H1 (cell line): ENCODE measurements at regions not wholly inside any gene's neighbourhood (a gene's known extent, or its start where the extent isn't known, plus 50 kb on each side); places are given as distances from the start of the nearest gene placed in this dataset.

Experiments used
- CTCF ChIA-PET: fragments of 300-600 bp; sonication (Branson Sonifier 250); formaldehyde crosslinking; loops from one replicate; lab custom pipeline; 2021; ENCODE audit not compliant: partially characterized antibody; lab: Charles Lee
- POLR2A ChIA-PET: fragments of 300-600 bp; sonication (Branson Sonifier 250); formaldehyde crosslinking; loops from one replicate; lab custom pipeline; 2021; ENCODE audit warnings: inconsistent platforms; ENCODE audit not compliant: partially characterized antibody; lab: Charles Lee
- DNase-seq, 2 experiments: peaks; one replicate each; pipeline versions ENCODE4 v3.0.0 to v3.0.0-alpha.2; 2010 to 2022; ENCODE audit warnings: low spot score in 2 of 2, low read depth in 1 of 2, mixed read lengths in 1 of 2
- FAIRE-seq: peaks from 2 replicates; lab custom pipeline; 2011; peaks lifted over from hg19 to GRCh38; lab: Jason Lieb, UNC
- H2AFZ ChIP-seq: 2 replicates; pipeline ENCODE4 v1.8.1; 2012; ENCODE audit warnings: low read length, inconsistent platforms
- H2AK5ac ChIP-seq: 2 replicates; pipeline ENCODE4 v1.6.1; 2013; ENCODE audit warnings: low read depth, low read length
- H2BK120ac ChIP-seq: replicated peaks from 2 replicates; pipeline ENCODE3; 2013; ENCODE audit warnings: low read depth, low read length, inconsistent platforms
- H2BK12ac ChIP-seq: 2 replicates; pipeline ENCODE4 v1.6.1; 2013; ENCODE audit warnings: low read depth, low read length
- H2BK15ac ChIP-seq: 2 replicates; pipeline ENCODE4 v1.6.1; 2013; ENCODE audit warnings: low read length
- H2BK20ac ChIP-seq: 2 replicates; pipeline ENCODE4 v1.6.1; 2013; ENCODE audit warnings: low read length
- H2BK5ac ChIP-seq: 2 replicates; pipeline ENCODE4 v1.6.1; 2013; ENCODE audit warnings: low read depth, low read length
- H3K14ac ChIP-seq: 2 replicates; pipeline ENCODE4 v1.6.1; 2013; ENCODE audit warnings: inconsistent platforms; ENCODE audit not compliant: insufficient read length
- H3K18ac ChIP-seq: 2 replicates; pipeline ENCODE4 v1.6.1; 2013; ENCODE audit warnings: low read length; ENCODE audit errors: extremely low read depth
- H3K23ac ChIP-seq: 2 replicates; pipeline ENCODE4 v1.6.1; 2013; ENCODE audit warnings: inconsistent platforms; ENCODE audit not compliant: insufficient read length
- H3K23me2 ChIP-seq: 2 replicates; pipeline ENCODE4 v1.6.1; 2013; ENCODE audit warnings: low read depth, low read length
- H3K27ac ChIP-seq: 2 replicates; pipeline ENCODE4 v1.6.1; 2011; ENCODE audit warnings: low read depth, low read length, inconsistent platforms
- H3K27me3 ChIP-seq, 4 experiments: replicated peaks in 1 of 4; 1 replicate in 1 of 4; 2 replicates in 3 of 4; pipeline versions ENCODE4 v1.6.1 to v1.8.1; 2011 to 2013; ENCODE audit warnings: low read length in 3 of 4, mild to moderate bottlenecking in 3 of 4, inconsistent platforms in 2 of 4, mixed read lengths in 2 of 4, moderate library complexity in 1 of 4; ENCODE audit not compliant: control insufficient read depth in 3 of 4, insufficient read depth in 3 of 4; ENCODE audit errors: extremely low read depth in 1 of 4
- H3K36me3 ChIP-seq, 4 experiments: 2 replicates each; pipeline versions ENCODE4 v1.6.1 to v1.8.1; 2011 to 2013; ENCODE audit warnings: mild to moderate bottlenecking in 4 of 4, low read length in 3 of 4, moderate library complexity in 2 of 4, control low read depth in 1 of 4, inconsistent platforms in 1 of 4; ENCODE audit not compliant: insufficient read depth in 4 of 4, control insufficient read depth in 2 of 4
- H3K4ac ChIP-seq: replicated peaks from 2 replicates; pipeline ENCODE3; 2013; ENCODE audit warnings: low read length, low read depth, mixed read lengths, inconsistent platforms; ENCODE audit not compliant: insufficient read length
- H3K4me1 ChIP-seq, 4 experiments: replicated peaks in 1 of 4; 1 replicate in 1 of 4; 2 replicates in 3 of 4; pipeline versions ENCODE4 v1.6.1 to v1.8.1; 2011 to 2013; ENCODE audit warnings: low read length in 3 of 4, inconsistent platforms in 2 of 4, mixed read lengths in 1 of 4; ENCODE audit not compliant: insufficient read depth in 4 of 4, control insufficient read depth in 3 of 4
- H3K4me2 ChIP-seq, 2 experiments: 2 replicates each; pipeline versions ENCODE4 v1.6.1 to v1.8.1; 2011 to 2013; ENCODE audit warnings: low read depth in 2 of 2, low read length in 2 of 2, control low read depth in 1 of 2, inconsistent platforms in 1 of 2, mild to moderate bottlenecking in 1 of 2; ENCODE audit not compliant: insufficient read depth in 1 of 2
- H3K4me3 ChIP-seq, 4 experiments: fragments of 200-600, 300-600 bp in 1 of 4; sonication (generic), shearing (Covaris generic), sonication (Bioruptor Twin) in 1 of 4; 2 replicates each; pipeline versions ENCODE4 v1.5.1 to v1.8.1; 2011 to 2016; ENCODE audit warnings: low read length in 4 of 4, low read depth in 3 of 4, control low read depth in 2 of 4, inconsistent platforms in 2 of 4, mild to moderate bottlenecking in 2 of 4, mixed read lengths in 1 of 4, moderate library complexity in 1 of 4; ENCODE audit not compliant: insufficient read depth in 2 of 4; ENCODE audit errors: extremely low read depth in 1 of 4
- H3K56ac ChIP-seq: replicated peaks from 2 replicates; pipeline ENCODE3; 2013; ENCODE audit warnings: low read depth, mild to moderate bottlenecking, mixed read lengths, low read length, inconsistent platforms; ENCODE audit not compliant: insufficient read length
- H3K79me1 ChIP-seq: 2 replicates; pipeline ENCODE4 v1.6.1; 2013; ENCODE audit warnings: low read depth, low read length, control low read depth
- H3K79me2 ChIP-seq, 2 experiments: 2 replicates each; pipeline versions ENCODE4 v1.6.1 to v1.8.1; 2012 to 2013; ENCODE audit warnings: low read length in 2 of 2, mild to moderate bottlenecking in 2 of 2, inconsistent platforms in 1 of 2; ENCODE audit not compliant: insufficient read depth in 2 of 2, control insufficient read depth in 1 of 2
- H3K9ac ChIP-seq, 4 experiments: replicated peaks in 1 of 4; 1 replicate in 1 of 4; 2 replicates in 3 of 4; pipeline versions ENCODE4 v1.6.1 to v1.8.1; 2011 to 2013; ENCODE audit warnings: low read depth in 3 of 4, low read length in 3 of 4, control low read depth in 2 of 4, mild to moderate bottlenecking in 2 of 4, moderate library complexity in 2 of 4, inconsistent platforms in 1 of 4; ENCODE audit errors: extremely low read depth in 1 of 4
- H3K9me3 ChIP-seq, 2 experiments: 2 replicates each; pipeline versions ENCODE4 v1.6.1 to v1.8.1; 2012 to 2013; ENCODE audit warnings: mild to moderate bottlenecking in 2 of 2, moderate library complexity in 2 of 2, control low read depth in 1 of 2, inconsistent platforms in 1 of 2, low read depth in 1 of 2, low read length in 1 of 2, mixed read lengths in 1 of 2; ENCODE audit not compliant: insufficient read depth in 2 of 2
- H4K20me1 ChIP-seq, 2 experiments: replicated peaks in 1 of 2; 2 replicates each; pipeline versions ENCODE3 to v1.8.1; 2011 to 2013; ENCODE audit warnings: inconsistent platforms in 2 of 2, low read length in 2 of 2, mild to moderate bottlenecking in 1 of 2; ENCODE audit not compliant: insufficient read depth in 2 of 2, control insufficient read depth in 1 of 2
- H4K5ac ChIP-seq: 2 replicates; pipeline ENCODE4 v1.6.1; 2013; ENCODE audit warnings: low read length, low read depth, mixed read lengths, inconsistent platforms; ENCODE audit not compliant: insufficient read length
- H4K8ac ChIP-seq: 2 replicates; pipeline ENCODE4 v1.8.0; 2013; ENCODE audit warnings: mild to moderate bottlenecking, moderate library complexity, low read length, inconsistent platforms; ENCODE audit not compliant: insufficient read depth; ENCODE audit errors: extremely low read depth
- H4K91ac ChIP-seq: replicated peaks from 2 replicates; pipeline ENCODE3; 2013; ENCODE audit warnings: low read length, mixed read lengths, inconsistent platforms; ENCODE audit not compliant: insufficient read length
- ATF2 ChIP-seq: IDR thresholded peaks from 2 replicates; pipeline ENCODE4 v1.6.1; 2012; ENCODE audit warnings: low read length, inconsistent platforms
- CEBPB ChIP-seq: IDR thresholded peaks from 2 replicates; pipeline ENCODE4 v1.6.1; 2012; ENCODE audit warnings: low read depth, low read length
- CHD1 ChIP-seq: IDR thresholded peaks from 2 replicates; pipeline ENCODE4 v1.6.1; 2012; ENCODE audit warnings: low read depth, low read length, improper control_type of control experiment
- GTF2F1 ChIP-seq: IDR thresholded peaks from 2 replicates; pipeline ENCODE4 v1.6.1; 2012; ENCODE audit warnings: low read depth, low read length, improper control_type of control experiment, borderline replicate concordance
- POLR2A ChIP-seq, 2 experiments: IDR thresholded peaks; 1 replicate in 1 of 2; 2 replicates in 1 of 2; pipeline ENCODE4 v1.6.1; 2011; ENCODE audit warnings: low read depth in 2 of 2, low read length in 2 of 2, mild to moderate bottlenecking in 2 of 2; ENCODE audit errors: control extremely low read depth in 1 of 2
- RNF2 ChIP-seq: fragments of 200-900, 300-1000 bp; sonication (generic); IDR thresholded peaks from 2 replicates; pipeline ENCODE4 v1.7.1; 2016; ENCODE audit warnings: borderline replicate concordance, low read depth, mild to moderate bottlenecking, antibody characterized with exemption, low read length; ENCODE audit not compliant: poor library complexity, severe bottlenecking; ENCODE audit errors: missing control alignments
- SIX5 ChIP-seq: IDR thresholded peaks from 2 replicates; pipeline ENCODE4 v1.6.1; 2011; ENCODE audit warnings: mild to moderate bottlenecking, low read depth, low read length
- SP2 ChIP-seq: IDR thresholded peaks from 2 replicates; pipeline ENCODE4 v1.6.1; 2012; ENCODE audit warnings: mild to moderate bottlenecking, low read length, inconsistent platforms
- SRF ChIP-seq: IDR thresholded peaks from 2 replicates; pipeline ENCODE4 v1.6.1; 2011; ENCODE audit warnings: mild to moderate bottlenecking, low read depth, low read length, moderate library complexity
- SUZ12 ChIP-seq: fragments of 200-600 bp; sonication (generic); IDR thresholded peaks from 2 replicates; pipeline ENCODE4 v1.6.1; 2012; ENCODE audit warnings: mild to moderate bottlenecking, inconsistent platforms, low read length, moderate library complexity, mixed read lengths
- TAF1 ChIP-seq: IDR thresholded peaks from 2 replicates; pipeline ENCODE4 v1.6.1; 2011; ENCODE audit warnings: mild to moderate bottlenecking, low read depth, low read length
- TBP ChIP-seq: IDR thresholded peaks from 2 replicates; pipeline ENCODE4 v1.6.1; 2011; ENCODE audit warnings: low read depth, low read length, improper control_type of control experiment
- YY1 ChIP-seq: IDR thresholded peaks from 2 replicates; pipeline ENCODE4 v1.6.1; 2011; ENCODE audit warnings: low read depth, mild to moderate bottlenecking, low read length
- WGBS, 2 experiments: shearing (Covaris generic) in 1 of 2; methylation state at CpG; one replicate each; pipeline versions ENCODE4 v1.1.6 to v1.1.7; 2013 to 2015; ENCODE audit warnings: low lambda C conversion rate in 2 of 2, mixed read lengths in 2 of 2, inconsistent platforms in 1 of 2, low coverage in 1 of 2, missing lambda C conversion rate in 1 of 2; ENCODE audit not compliant: insufficient replicate concordance in 2 of 2, insufficient coverage in 1 of 2, insufficient read length in 1 of 2; ENCODE audit errors: extremely low coverage in 1 of 2, missing lambda C conversion rate in 1 of 2; 5-methylcytosine and 5-hydroxymethylcytosine counted together

- H3K9ac ChIP-seq: no peak overlapping the region
- H2AFZ ChIP-seq: no peak overlapping the region
- H3K27ac ChIP-seq: no peak overlapping the region
- ChIA-PET CTCF (interaction anchor here (0.8 to 1.3 kb wide), 2 partner anchors 79 to 89 kb away, joined by 3 to 7 read pairs; no protein-coding TSS in a partner anchor), POLR2A (no interaction called here)
- no peak overlapping the region for H4K8ac ChIP-seq
- H3K23ac ChIP-seq: no peak overlapping the region
- no peak overlapping the region for H3K56ac ChIP-seq
- no peaks in the 10 kb centered on the region for H3K9me3 ChIP-seq
- H3K4me3 ChIP-seq: no peak overlapping the region
- WGBS, 2 experiments: 95% methylated on average over 19 of the region's 19 CpGs; no CpG with 5 or more reads in 1 of the 2 experiments
- H3K23me2 ChIP-seq: peaks cover 2% of the 10 kb centered on the region; the same call in 1 of the 2 replicates
- H2BK120ac ChIP-seq: no peak overlapping the region
- H3K27me3 ChIP-seq: no peaks in the 10 kb centered on the region; a peak in 1 of 7 replicates
- no peak overlapping the region for H3K14ac ChIP-seq
- no peak overlapping the region for H2BK20ac ChIP-seq
- H3K18ac ChIP-seq: no peak overlapping the region
- no peak overlapping the region for H2AK5ac ChIP-seq
- FAIRE-seq (no peak), DNase-seq (no peak)
- H3K79me2 ChIP-seq: no peaks in the 10 kb centered on the region
- no peaks in the 10 kb centered on the region for H3K79me1 ChIP-seq
- H2BK5ac ChIP-seq: no peak overlapping the region
- H3K4ac ChIP-seq: no peak overlapping the region
- 0 out of 2 replicates have a peak overlapping the region, but pooled peaks have one; percentile 9 for H2BK12ac ChIP-seq
- H4K91ac ChIP-seq: no peak overlapping the region
- H3K4me1 ChIP-seq: peaks cover 0 to 7% (median 0%) of the 10 kb centered on the region in 4 experiments; a peak in 2 of 7 replicates
- 0 out of 2 replicates have a peak overlapping the region, but pooled peaks have one; percentile 72 for H2BK15ac ChIP-seq
- H4K20me1 ChIP-seq: peaks cover 0 to 3% of the 10 kb centered on the region in 2 experiments
- no peak overlapping the region for H3K4me2 ChIP-seq
- no peaks in the 10 kb centered on the region for H3K36me3 ChIP-seq
- H4K5ac ChIP-seq: no peak overlapping the region
- no peak for TF ChIP-seq ATF2
- TF ChIP-seq YY1: no peak
- TF ChIP-seq TAF1: no peak
- no peak for TF ChIP-seq GTF2F1
- no peak for TF ChIP-seq CEBPB
- no peak for TF ChIP-seq SIX5
- no peak for TF ChIP-seq TBP
- TF ChIP-seq CHD1: no peak
- TF ChIP-seq SUZ12: no peak
- TF ChIP-seq SP2: no peak
- TF ChIP-seq POLR2A (IDR thresholded peaks at IDR 0.05; ENCODE audit: control extremely low read depth in 1 of 2, low read depth in 2 of 2, low read length in 2 of 2): no peak
- TF ChIP-seq SRF: no peak
- TF ChIP-seq RNF2: no peak
Observed at GRCh38 chr22:49461674-49462073, 366.0 kb downstream of the BRD1 start.
